HCT116 (cell line): ENCODE measurements at regions not wholly inside any gene's neighbourhood (a gene's known extent, or its start where the extent isn't known, plus 50 kb on each side); places are given as distances from the start of the nearest gene placed in this dataset.

Experiments
- ATAC-seq: fragments of 200-7000 bp; cut with Tn5 transposase; 2 replicates; pipeline ENCODE4 v1.9.1; 2020; ENCODE audit warnings: mild to moderate bottlenecking, moderate library complexity
- BruUV-seq: library from RNA; stranded (reverse); fragments of 400-500 nt; replicated peaks from 2 replicates; lab custom pipeline; 2021; lab: Mats Ljungman, UMichigan
- CTCF ChIA-PET: fragments of 300-600 bp; sonication (Branson Sonifier 250); formaldehyde crosslinking; loops from one replicate; lab custom pipeline; 2021; ENCODE audit warnings: antibody characterized with exemption; lab: Charles Lee
- POLR2A ChIA-PET: fragments of 300-600, 350-600 bp; sonication (Branson Sonifier 250); formaldehyde crosslinking; loops from one replicate; lab custom pipeline; 2021; ENCODE audit warnings: antibody characterized with exemption; lab: Charles Lee
- RAD21 ChIA-PET, 2 experiments: fragments of 300-600 bp; sonication (Branson Sonifier 250); formaldehyde crosslinking; loops; one replicate each; lab custom pipeline; 2023; ENCODE audit warnings: low total read pairs in 2 of 2; ENCODE audit not compliant: uncharacterized antibody in 2 of 2, unreplicated experiment in 2 of 2, low non-redundant PET in 1 of 2; lab: Charles Lee
- DNase-seq: peaks from one replicate; pipeline ENCODE4 v3.0.0-alpha.2; 2010; ENCODE audit warnings: low read depth, low spot score
- H2AFZ ChIP-seq: fragments of 200-600 bp; shearing (Covaris generic), sonication (generic); 2 replicates; pipeline ENCODE4 v1.6.1; 2017; ENCODE audit warnings: low read depth, mixed run types, mixed read lengths, antibody characterized with exemption, low read length; ENCODE audit not compliant: poor library complexity, severe bottlenecking
- H3K27ac ChIP-seq: 2 replicates; pipeline ENCODE4 v1.5.1; 2012; ENCODE audit warnings: low read depth, low read length
- H3K27me3 ChIP-seq: fragments of 200-600 bp; sonication (generic); 2 replicates; pipeline ENCODE4 v1.6.1; 2016; ENCODE audit warnings: mixed run types, low read length, mixed read lengths; ENCODE audit not compliant: insufficient read depth
- H3K36me3 ChIP-seq, 2 experiments: fragments of 200-500 bp in 1 of 2; fragments of 200-600 bp in 1 of 2; sonication (Bioruptor generic) in 1 of 2; sonication (generic) in 1 of 2; 2 replicates each; pipeline versions ENCODE4 v1.5.1 to v1.6.1; 2014 to 2016; ENCODE audit warnings: low read length in 2 of 2, inconsistent platforms in 1 of 2, mixed read lengths in 1 of 2, mixed run types in 1 of 2; ENCODE audit not compliant: insufficient read depth in 2 of 2, control insufficient read depth in 1 of 2
- H3K4me1 ChIP-seq, 2 experiments: fragments of 200-600 bp in 1 of 2; sonication (generic) in 1 of 2; 2 replicates each; pipeline versions ENCODE4 v1.5.1 to v1.6.1; 2012 to 2017; ENCODE audit warnings: low read length in 2 of 2, inconsistent platforms in 1 of 2, mild to moderate bottlenecking in 1 of 2, mixed read lengths in 1 of 2, mixed run types in 1 of 2, moderate library complexity in 1 of 2; ENCODE audit not compliant: insufficient read depth in 2 of 2, control insufficient read depth in 1 of 2
- H3K4me2 ChIP-seq: fragments of 200-600 bp; sonication (generic); 2 replicates; pipeline ENCODE4 v1.6.1; 2017; ENCODE audit warnings: mixed run types, low read length, mixed read lengths
- H3K4me3 ChIP-seq, 2 experiments: fragments of 200-600 bp in 1 of 2; sonication (generic) in 1 of 2; replicated peaks in 1 of 2; 2 replicates each; pipeline ENCODE4 v1.5.1; 2011 to 2016; ENCODE audit warnings: low read length in 2 of 2, control low read depth in 1 of 2, low read depth in 1 of 2, mild to moderate bottlenecking in 1 of 2, mixed read lengths in 1 of 2, mixed run types in 1 of 2
- H3K79me2 ChIP-seq: fragments of 200-600 bp; sonication (generic); 2 replicates; pipeline ENCODE4 v1.6.1; 2017; ENCODE audit warnings: mild to moderate bottlenecking, mixed run types, low read length, moderate library complexity, mixed read lengths; ENCODE audit not compliant: insufficient read depth
- H3K9ac ChIP-seq: fragments of 200-600 bp; sonication (generic); 2 replicates; pipeline ENCODE4 v1.6.1; 2016; ENCODE audit warnings: low read length, mixed read lengths
- H3K9me2 ChIP-seq: fragments of 200-600 bp; sonication (generic), shearing (Covaris generic); 2 replicates; pipeline ENCODE4 v1.6.1; 2017; ENCODE audit warnings: mixed run types, mild to moderate bottlenecking, moderate library complexity; ENCODE audit not compliant: insufficient read depth
- H3K9me3 ChIP-seq, 2 experiments: fragments of 200-500 bp in 1 of 2; fragments of 200-600 bp in 1 of 2; sonication (Bioruptor generic) in 1 of 2; sonication (generic) in 1 of 2; 2 replicates each; pipeline ENCODE4 v1.6.1; 2014 to 2017; ENCODE audit warnings: low read length in 2 of 2, mixed read lengths in 2 of 2, inconsistent platforms in 1 of 2, low read depth in 1 of 2, mild to moderate bottlenecking in 1 of 2, mixed run types in 1 of 2, moderate library complexity in 1 of 2; ENCODE audit not compliant: control insufficient read depth in 1 of 2, insufficient read depth in 1 of 2
- H4K20me1 ChIP-seq: fragments of 200-600 bp; sonication (generic), shearing (Covaris generic); 2 replicates; pipeline ENCODE4 v1.6.1; 2017; ENCODE audit warnings: mixed run types, mild to moderate bottlenecking, moderate library complexity; ENCODE audit not compliant: insufficient read depth
- EGR1 ChIP-seq: IDR thresholded peaks from 2 replicates; pipeline ENCODE4 v1.6.1; 2012; ENCODE audit warnings: low read depth
- EZH2phosphoT487 ChIP-seq: fragments of 200-600 bp; IDR thresholded peaks from 2 replicates; pipeline ENCODE4 v1.6.1; 2018; ENCODE audit warnings: antibody characterized with exemption, borderline replicate concordance
- JUND ChIP-seq: IDR thresholded peaks from 2 replicates; pipeline ENCODE4 v1.6.1; 2012
- ZFX ChIP-seq: fragments of 450-650 bp; IDR thresholded peaks from 2 replicates; pipeline ENCODE4 v1.6.1; 2017
- intact Hi-C: fragments of 100-400 bp; cut with micrococcal nuclease; formaldehyde crosslinking; loops from 2 replicates; pipeline ENCODE4 v1.10.0; 2022
- TF ChIP-seq, protein P1 (sequence below), 3 experiments: fragments of 200-600 bp in 1 of 3; sonication (generic) in 1 of 3; IDR thresholded peaks in 2 of 3; conservative IDR thresholded peaks in 1 of 3; 2 replicates each; pipeline ENCODE4 v1.5.1; 2012 to 2017; ENCODE audit warnings: low read depth in 2 of 3, low read length in 2 of 3, antibody characterized with exemption in 1 of 3, borderline replicate concordance in 1 of 3, control low read depth in 1 of 3, mild to moderate bottlenecking in 1 of 3, mixed read lengths in 1 of 3, mixed run types in 1 of 3, moderate library complexity in 1 of 3; ENCODE audit not compliant: insufficient read depth in 1 of 3
- TF ChIP-seq, protein P2 (sequence below): IDR thresholded peaks from 2 replicates; pipeline ENCODE4 v1.6.1; 2012
- TF ChIP-seq, protein P3 (sequence below): IDR thresholded peaks from 2 replicates; pipeline ENCODE4 v1.6.1; 2011; ENCODE audit warnings: mild to moderate bottlenecking, low read length, moderate library complexity; ENCODE audit not compliant: insufficient replicate concordance; ENCODE audit errors: extremely low read depth

DNA sequence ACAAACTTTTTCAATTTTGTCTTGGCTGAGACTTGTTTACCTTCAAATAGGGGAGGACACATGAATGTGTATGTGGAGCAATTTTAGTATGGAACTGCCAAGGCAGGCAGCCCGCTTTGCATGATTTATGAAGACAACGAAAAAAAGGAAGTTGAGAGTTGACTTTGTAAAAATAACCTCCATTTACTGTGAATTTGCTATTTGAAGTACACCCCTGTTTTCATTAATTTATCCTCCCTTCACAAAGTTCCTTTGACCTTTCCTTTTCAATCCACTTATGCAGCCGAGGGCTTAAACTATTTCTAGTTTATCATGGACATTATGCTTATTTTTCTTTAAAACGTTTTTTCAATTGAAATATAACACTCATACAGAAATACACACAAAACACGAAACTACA lies 369.6 kb upstream of the CADM1 start (continued):
- TF ChIP-seq, protein P1, sequence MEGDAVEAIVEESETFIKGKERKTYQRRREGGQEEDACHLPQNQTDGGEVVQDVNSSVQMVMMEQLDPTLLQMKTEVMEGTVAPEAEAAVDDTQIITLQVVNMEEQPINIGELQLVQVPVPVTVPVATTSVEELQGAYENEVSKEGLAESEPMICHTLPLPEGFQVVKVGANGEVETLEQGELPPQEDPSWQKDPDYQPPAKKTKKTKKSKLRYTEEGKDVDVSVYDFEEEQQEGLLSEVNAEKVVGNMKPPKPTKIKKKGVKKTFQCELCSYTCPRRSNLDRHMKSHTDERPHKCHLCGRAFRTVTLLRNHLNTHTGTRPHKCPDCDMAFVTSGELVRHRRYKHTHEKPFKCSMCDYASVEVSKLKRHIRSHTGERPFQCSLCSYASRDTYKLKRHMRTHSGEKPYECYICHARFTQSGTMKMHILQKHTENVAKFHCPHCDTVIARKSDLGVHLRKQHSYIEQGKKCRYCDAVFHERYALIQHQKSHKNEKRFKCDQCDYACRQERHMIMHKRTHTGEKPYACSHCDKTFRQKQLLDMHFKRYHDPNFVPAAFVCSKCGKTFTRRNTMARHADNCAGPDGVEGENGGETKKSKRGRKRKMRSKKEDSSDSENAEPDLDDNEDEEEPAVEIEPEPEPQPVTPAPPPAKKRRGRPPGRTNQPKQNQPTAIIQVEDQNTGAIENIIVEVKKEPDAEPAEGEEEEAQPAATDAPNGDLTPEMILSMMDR (IDR thresholded peaks at IDR 0.05 in 2 of 3, conservative IDR thresholded peaks at IDR 0.05 in 1 of 3; ENCODE audit: borderline replicate concordance in 1 of 3, insufficient read depth in 1 of 3, low read depth in 2 of 3, low read length in 2 of 3), result no peak

DNA sequence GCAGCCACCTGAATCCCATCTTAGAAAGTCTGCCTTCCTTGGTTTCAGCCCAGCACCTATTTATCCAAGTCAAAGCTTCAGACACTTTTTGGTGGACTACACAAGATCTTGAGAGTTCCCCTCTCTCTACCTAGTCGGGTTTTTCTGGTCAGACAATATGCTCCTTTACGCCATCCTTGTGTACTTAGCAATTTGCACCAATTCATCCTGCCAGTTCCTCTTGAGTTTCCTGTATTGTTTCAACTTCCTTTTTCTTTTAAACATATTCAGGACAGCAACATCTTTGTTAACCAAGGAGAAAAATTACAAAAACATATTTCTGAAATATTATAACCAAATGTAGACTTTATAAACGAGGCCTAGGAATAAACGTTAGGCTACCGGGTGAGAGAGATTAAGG lies 368.2 kb upstream of the CADM1 start:
- Histone ChIP-seq H3K4me1 (no peaks in the 10 kb centered on the region), H3K9me3 (peaks cover 0 to 2% of the 10 kb centered on the region in 2 experiments; a peak in 1 of 4 replicates), H3K9me2 (no peaks in the 10 kb centered on the region), H2AFZ (no peak overlapping the region), H3K4me2 (no peak overlapping the region), H3K9ac (no peak overlapping the region), H3K36me3 (no peaks in the 10 kb centered on the region), H3K4me3 (no peak overlapping the region), H3K27me3 (no peaks in the 10 kb centered on the region), H3K27ac (no peak overlapping the region)
- BruUV-seq, result no TSS peak
- intact Hi-C loops, result no loop called here
- RAD21 ChIA-PET, result no interaction called here
- no peak for TF ChIP-seq EZH2phosphoT487
- TF ChIP-seq, protein P2, sequence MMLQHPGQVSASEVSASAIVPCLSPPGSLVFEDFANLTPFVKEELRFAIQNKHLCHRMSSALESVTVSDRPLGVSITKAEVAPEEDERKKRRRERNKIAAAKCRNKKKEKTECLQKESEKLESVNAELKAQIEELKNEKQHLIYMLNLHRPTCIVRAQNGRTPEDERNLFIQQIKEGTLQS, result no peak
- no peak for TF ChIP-seq ZFX
- no peak for TF ChIP-seq EGR1
- no peak for TF ChIP-seq JUND
- TF ChIP-seq, protein P3, sequence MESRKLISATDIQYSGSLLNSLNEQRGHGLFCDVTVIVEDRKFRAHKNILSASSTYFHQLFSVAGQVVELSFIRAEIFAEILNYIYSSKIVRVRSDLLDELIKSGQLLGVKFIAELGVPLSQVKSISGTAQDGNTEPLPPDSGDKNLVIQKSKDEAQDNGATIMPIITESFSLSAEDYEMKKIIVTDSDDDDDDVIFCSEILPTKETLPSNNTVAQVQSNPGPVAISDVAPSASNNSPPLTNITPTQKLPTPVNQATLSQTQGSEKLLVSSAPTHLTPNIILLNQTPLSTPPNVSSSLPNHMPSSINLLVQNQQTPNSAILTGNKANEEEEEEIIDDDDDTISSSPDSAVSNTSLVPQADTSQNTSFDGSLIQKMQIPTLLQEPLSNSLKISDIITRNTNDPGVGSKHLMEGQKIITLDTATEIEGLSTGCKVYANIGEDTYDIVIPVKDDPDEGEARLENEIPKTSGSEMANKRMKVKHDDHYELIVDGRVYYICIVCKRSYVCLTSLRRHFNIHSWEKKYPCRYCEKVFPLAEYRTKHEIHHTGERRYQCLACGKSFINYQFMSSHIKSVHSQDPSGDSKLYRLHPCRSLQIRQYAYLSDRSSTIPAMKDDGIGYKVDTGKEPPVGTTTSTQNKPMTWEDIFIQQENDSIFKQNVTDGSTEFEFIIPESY, result no peak
- TF ChIP-seq, all 23 proteins: peak for 0
- CTCF ChIA-PET, result no interaction called here
- DNase-seq, result no peak
- ATAC-seq, result no peak
- no peaks in the 10 kb centered on the region for H4K20me1 ChIP-seq
- POLR2A ChIA-PET, result no interaction called here
- H3K79me2 ChIP-seq, result no peaks in the 10 kb centered on the region
